IMR-90 (cell line): ENCODE measurements at regions not wholly inside any gene's neighbourhood (a gene's known extent, or its start where the extent isn't known, plus 50 kb on each side); places are given as distances from the start of the nearest gene placed in this dataset.
A peak's percentile ranks its signal among the peaks of the same experiment; 100 is the strongest.

Experiments used
- ATAC-seq: fragments of 200-7000 bp; cut with Tn5 transposase; 2 replicates; pipeline ENCODE4 v1.9.1; 2020; ENCODE audit warnings: low read depth, mild to moderate bottlenecking, moderate library complexity
- BruUV-seq: library from RNA; stranded (reverse); fragments of 400-500 nt; replicated peaks from 2 replicates; lab custom pipeline; 2021; lab: Mats Ljungman, UMichigan
- CTCF ChIA-PET: fragments of 300-600 bp; formaldehyde crosslinking; extraction: SDS; loops from one replicate; lab custom pipeline; 2021; ENCODE audit warnings: antibody characterized with exemption; lab: Yijun Ruan, JAX
- POLR2A ChIA-PET: fragments of 300-600 bp; sonication (Branson Sonifier 250); formaldehyde crosslinking; loops from one replicate; lab custom pipeline; 2022; ENCODE audit warnings: antibody characterized with exemption; ENCODE audit not compliant: unreplicated experiment; lab: Charles Lee
- DNase-seq: peaks from one replicate; pipeline ENCODE4 v3.0.0; 2013
- H2AFZ ChIP-seq: replicated peaks from 2 replicates; pipeline ENCODE3; 2013; ENCODE audit warnings: low read length, mild to moderate bottlenecking; ENCODE audit not compliant: poor library complexity
- H2AK5ac ChIP-seq: 2 replicates; pipeline ENCODE4 v1.6.1; 2013; ENCODE audit warnings: low read depth, low read length, inconsistent platforms
- H2AK9ac ChIP-seq: replicated peaks from 2 replicates; pipeline ENCODE3; 2013; ENCODE audit warnings: mild to moderate bottlenecking, low read depth, low read length, moderate library complexity; ENCODE audit not compliant: poor library complexity
- H2BK120ac ChIP-seq: 2 replicates; pipeline ENCODE4 v1.6.1; 2013; ENCODE audit warnings: low read depth, low read length, inconsistent platforms
- H2BK15ac ChIP-seq: 3 replicates; pipeline ENCODE4 v1.6.1; 2013; ENCODE audit warnings: low read depth, low read length, inconsistent platforms
- H2BK20ac ChIP-seq: 2 replicates; pipeline ENCODE4 v1.6.1; 2013; ENCODE audit warnings: low read depth, mild to moderate bottlenecking, inconsistent platforms, low read length, moderate library complexity
- H2BK5ac ChIP-seq: 2 replicates; pipeline ENCODE4 v1.6.1; 2013; ENCODE audit warnings: mild to moderate bottlenecking, low read depth, low read length, inconsistent platforms; ENCODE audit not compliant: poor library complexity, severe bottlenecking
- H3K14ac ChIP-seq: replicated peaks from 2 replicates; pipeline ENCODE4 v1.6.1; 2013; ENCODE audit warnings: low read depth, low read length, inconsistent platforms
- H3K18ac ChIP-seq: 2 replicates; pipeline ENCODE4 v1.6.1; 2013; ENCODE audit warnings: low read depth, low read length, control low read depth
- H3K23ac ChIP-seq: 2 replicates; pipeline ENCODE4 v1.6.1; 2013; ENCODE audit warnings: low read depth, low read length, inconsistent platforms
- H3K27ac ChIP-seq: 2 replicates; pipeline ENCODE4 v1.5.1; 2013; ENCODE audit warnings: mild to moderate bottlenecking, control low read depth, low read length; ENCODE audit not compliant: insufficient read depth
- H3K27me3 ChIP-seq: 2 replicates; pipeline ENCODE4 v1.6.1; 2013; ENCODE audit warnings: low read length; ENCODE audit not compliant: control insufficient read depth, insufficient read depth
- H3K36me3 ChIP-seq: 2 replicates; pipeline ENCODE4 v1.6.1; 2013; ENCODE audit warnings: low read length, mixed read lengths; ENCODE audit not compliant: control insufficient read depth, insufficient read depth
- H3K4ac ChIP-seq: 2 replicates; pipeline ENCODE4 v1.6.1; 2013; ENCODE audit warnings: low read depth, low read length, inconsistent platforms
- H3K4me1 ChIP-seq: 2 replicates; pipeline ENCODE4 v1.6.1; 2013; ENCODE audit warnings: low read length, mixed read lengths; ENCODE audit not compliant: control insufficient read depth, insufficient read depth
- H3K4me2 ChIP-seq: 2 replicates; pipeline ENCODE4 v1.6.1; 2013; ENCODE audit warnings: low read depth, mild to moderate bottlenecking, control low read depth, low read length, moderate library complexity
- H3K4me3 ChIP-seq: 2 replicates; pipeline ENCODE4 v1.5.1; 2013; ENCODE audit warnings: low read depth, mild to moderate bottlenecking, control low read depth, low read length, moderate library complexity; ENCODE audit not compliant: insufficient read depth
- H3K56ac ChIP-seq: 2 replicates; pipeline ENCODE4 v1.6.1; 2013; ENCODE audit warnings: low read length, inconsistent platforms; ENCODE audit not compliant: insufficient read depth; ENCODE audit errors: extremely low read depth
- H3K79me1 ChIP-seq, 2 experiments: 2 replicates each; pipeline ENCODE4 v1.6.1; 2013; ENCODE audit warnings: low read length in 2 of 2, inconsistent platforms in 1 of 2, low read depth in 1 of 2
- H3K9ac ChIP-seq: 2 replicates; pipeline ENCODE4 v1.6.1; 2013; ENCODE audit warnings: low read depth, low read length, control low read depth
- H3K9me1 ChIP-seq: 2 replicates; pipeline ENCODE4 v1.6.1; 2013; ENCODE audit warnings: low read length, inconsistent platforms; ENCODE audit not compliant: insufficient read depth
- H3K9me3 ChIP-seq: 2 replicates; pipeline ENCODE4 v1.6.1; 2013; ENCODE audit warnings: low read length; ENCODE audit not compliant: control insufficient read depth, insufficient read depth
- H4K20me1 ChIP-seq: 2 replicates; pipeline ENCODE4 v1.6.1; 2013; ENCODE audit warnings: low read length, inconsistent platforms; ENCODE audit not compliant: insufficient read depth
- H4K5ac ChIP-seq: 2 replicates; pipeline ENCODE4 v1.6.1; 2013; ENCODE audit warnings: mild to moderate bottlenecking, low read depth, low read length, control low read depth
- H4K8ac ChIP-seq, 2 experiments: 2 replicates each; pipeline ENCODE4 v1.6.1; 2013; ENCODE audit warnings: low read depth in 2 of 2, low read length in 2 of 2, control low read depth in 1 of 2, inconsistent platforms in 1 of 2
- H4K91ac ChIP-seq: 2 replicates; pipeline ENCODE4 v1.6.1; 2013; ENCODE audit warnings: low read depth, low read length, inconsistent platforms; ENCODE audit not compliant: insufficient read depth
- CEBPB ChIP-seq: IDR thresholded peaks from 2 replicates; pipeline ENCODE4 v1.6.1; 2012; ENCODE audit warnings: low read depth, low read length, improper control_type of control experiment
- CTCF ChIP-seq: conservative IDR thresholded peaks from 2 replicates; pipeline ENCODE4 v1.5.1; 2012; ENCODE audit warnings: mild to moderate bottlenecking, low read depth, low read length, improper control_type of control experiment
- FOS ChIP-seq: fragments of 150-350 bp; IDR thresholded peaks from 2 replicates; pipeline ENCODE4 v1.6.1; 2016; ENCODE audit warnings: low read depth, low read length
- NFE2L2 ChIP-seq: fragments of 150-350 bp; IDR thresholded peaks from 2 replicates; pipeline ENCODE4 v1.6.1; 2016; ENCODE audit warnings: low read depth, mild to moderate bottlenecking, low read length
- POLR2A ChIP-seq: IDR thresholded peaks from 2 replicates; pipeline ENCODE4 v1.6.1; 2012; ENCODE audit warnings: mild to moderate bottlenecking, low read depth, low read length
- RAD21 ChIP-seq: IDR thresholded peaks from 2 replicates; pipeline ENCODE4 v1.6.1; 2012; ENCODE audit warnings: low read length, improper control_type of control experiment
- RCOR1 ChIP-seq: IDR thresholded peaks from 2 replicates; pipeline ENCODE4 v1.6.1; 2012; ENCODE audit warnings: mild to moderate bottlenecking, low read length, improper control_type of control experiment; ENCODE audit not compliant: insufficient replicate concordance
- RFX5 ChIP-seq: IDR thresholded peaks from 2 replicates; pipeline ENCODE4 v1.8.0; 2012; ENCODE audit warnings: low read depth, mild to moderate bottlenecking, low read length, moderate library complexity
- WGBS, 2 experiments: methylation state at CpG; one replicate each; pipeline versions ENCODE4 v1.1.5 to v1.1.7; 2013; ENCODE audit warnings: missing lambda C conversion rate in 2 of 2; ENCODE audit not compliant: insufficient read length in 1 of 2; ENCODE audit errors: extremely low coverage in 2 of 2; 5-methylcytosine and 5-hydroxymethylcytosine counted together
- dilution Hi-C: fragments of 300-500 bp; cut with HindIII; formaldehyde crosslinking; loops from one replicate; pipeline ENCODE4 v1.14.3; 2018; ENCODE audit warnings: low sequenced_read_pairs; ENCODE audit not compliant: unreplicated experiment
- in situ Hi-C: fragments of 300-500 bp; cut with MboI; formaldehyde crosslinking; loops from 3 replicates; pipeline ENCODE4 v1.14.3; 2019; ENCODE audit warnings: low sequenced_read_pairs, inconsistent platforms, mixed read lengths
- intact Hi-C: fragments of 100-400 bp; cut with micrococcal nuclease; formaldehyde crosslinking; loops from 2 replicates; pipeline ENCODE4 v1.10.0; 2022

GRCh38 chr15:39502611-39503195 is 78.2 kb upstream of the THBS1 start:
- ChIA-PET CTCF (interaction anchor here (0.7 kb wide), 1 partner anchor 33 kb away, joined by 3 read pairs; no protein-coding TSS in a partner anchor), POLR2A (interaction anchor here (0.7 kb wide), 1 partner anchor 177 kb away, joined by 3 read pairs; no protein-coding TSS in a partner anchor)
- no peaks in the 10 kb centered on the region for H3K9me3 ChIP-seq
- no peaks in the 10 kb centered on the region for H4K20me1 ChIP-seq
- H3K4me1 ChIP-seq, result peaks cover 30% of the 10 kb centered on the region
- H2AK5ac ChIP-seq, result 0 out of 2 replicates have a peak overlapping the region, but pooled peaks have one; percentile 21
- WGBS, 2 experiments, result no CpG with 5 or more reads among the region's 4 CpGs
- peak; percentile 19; the same call in 1 of the 2 replicates for ATAC-seq
- no peaks in the 10 kb centered on the region for H3K79me1 ChIP-seq
- dilution Hi-C loops (no loop called here), in situ Hi-C loops (no loop called here), intact Hi-C loops (no loop called here)
- H4K91ac ChIP-seq, result peak overlapping the region; percentile 22; the same call in 1 of the 2 replicates
- peak overlapping the region; percentile 68; the same call in 1 of the 2 replicates for H3K27ac ChIP-seq
- H4K8ac ChIP-seq, result peak overlapping the region; percentile 19 to 49; a peak in 1 of 4 replicates
- H3K4ac ChIP-seq, result peak overlapping the region; percentile 61; the same call in 1 of the 2 replicates
- no peak overlapping the region for H2AK9ac ChIP-seq
- no peaks in the 10 kb centered on the region for H3K27me3 ChIP-seq
- H2BK5ac ChIP-seq, result peak overlapping the region; percentile 21
- H3K23ac ChIP-seq, result no peak overlapping the region
- peaks cover 10% of the 10 kb centered on the region for H3K9me1 ChIP-seq
- peak overlapping the region; percentile 76; the same call in 1 of the 3 replicates for H2BK15ac ChIP-seq
- H2BK20ac ChIP-seq, result peak overlapping the region; percentile 29; the same call in 1 of the 2 replicates
- TF ChIP-seq RCOR1 (no peak), RFX5 (no peak), CEBPB (no peak), POLR2A (no peak), RAD21 (no peak), NFE2L2 (no peak), FOS (no peak), CTCF (no peak)
- H3K9ac ChIP-seq, result peak overlapping the region; percentile 43; the same call in 1 of the 2 replicates
- H3K4me3 ChIP-seq, result no peak overlapping the region
- H4K5ac ChIP-seq, result peak overlapping the region; percentile 73
- no peak overlapping the region for H2AFZ ChIP-seq
- no peak overlapping the region; the same call in 1 of the 2 replicates for H3K14ac ChIP-seq
- H3K18ac ChIP-seq, result peak overlapping the region; percentile 91
- H3K56ac ChIP-seq, result no peak overlapping the region
- H2BK120ac ChIP-seq, result peak overlapping the region; percentile 5; the same call in 1 of the 2 replicates
- peak; percentile 87 for DNase-seq
- H3K4me2 ChIP-seq, result no peak overlapping the region
- no TSS peak for BruUV-seq
- no peaks in the 10 kb centered on the region for H3K36me3 ChIP-seq
